HEK293T (cell line): ENCODE measurements at regions not wholly inside any gene's neighbourhood (a gene's known extent, or its start where the extent isn't known, plus 50 kb on each side); places are given as distances from the start of the nearest gene placed in this dataset.

Experiments used
- FOXA1 ChIP-seq: fragments of 450-650 bp; IDR thresholded peaks from 2 replicates; pipeline ENCODE4 v1.6.1; 2016; ENCODE audit warnings: mild to moderate bottlenecking
- NFRKB ChIP-seq: fragments of 450-650 bp; IDR thresholded peaks from 2 replicates; pipeline ENCODE4 v1.6.1; 2016; ENCODE audit warnings: mild to moderate bottlenecking, moderate library complexity
- SP1 ChIP-seq: fragments of 450-650 bp; IDR thresholded peaks from 2 replicates; pipeline ENCODE4 v1.6.1; 2017
- ZNF384 ChIP-seq: fragments of 450-650 bp; IDR thresholded peaks from 2 replicates; pipeline ENCODE4 v1.6.1; 2016

- TF ChIP-seq FOXA1 (no peak), NFRKB (no peak), ZNF384 (no peak), SP1 (no peak)
Observed at GRCh38 chr4:128538111-128538882, 250.7 kb upstream of the PGRMC2 start.
